Fibroblast of lung (primary cell): ENCODE measurements at regions not wholly inside any gene's neighbourhood (a gene's known extent, or its start where the extent isn't known, plus 50 kb on each side); places are given as distances from the start of the nearest gene placed in this dataset.

ENCODE experiments used
- DNase-seq, 2 donors: peaks; one replicate each; pipeline versions ENCODE4 v3.0.0 to v3.0.0-alpha.2; 2010; ENCODE audit warnings: low read depth in 2 of 2
- H2AFZ ChIP-seq: 2 replicates; pipeline ENCODE4 v1.5.1; 2012; ENCODE audit warnings: low read length, control low read depth, inconsistent platforms
- H3K27ac ChIP-seq: 2 replicates; pipeline ENCODE4 v1.5.1; 2011; ENCODE audit warnings: low read length, control low read depth; ENCODE audit not compliant: insufficient read depth
- H3K27me3 ChIP-seq: 2 replicates; pipeline ENCODE4 v1.5.1; 2011; ENCODE audit warnings: mild to moderate bottlenecking, low read length; ENCODE audit not compliant: control insufficient read depth, insufficient read depth
- H3K36me3 ChIP-seq: 2 replicates; pipeline ENCODE4 v1.5.1; 2011; ENCODE audit warnings: low read length; ENCODE audit not compliant: control insufficient read depth, insufficient read depth
- H3K4me1 ChIP-seq: 2 replicates; pipeline ENCODE4 v1.5.1; 2011; ENCODE audit warnings: low read length; ENCODE audit not compliant: control insufficient read depth, insufficient read depth; ENCODE audit errors: extremely low read depth
- H3K4me2 ChIP-seq: 2 replicates; pipeline ENCODE4 v1.5.1; 2011; ENCODE audit warnings: low read length, control low read depth; ENCODE audit not compliant: insufficient read depth; ENCODE audit errors: extremely low read depth
- H3K4me3 ChIP-seq, 4 experiments: fragments of 200-600 bp in 1 of 4; sonication (generic) in 1 of 4; replicated peaks in 1 of 4; 2 replicates each; pipeline ENCODE4 v1.5.1; 2011 to 2016; ENCODE audit warnings: low read length in 4 of 4, low read depth in 3 of 4, mild to moderate bottlenecking in 3 of 4, control low read depth in 2 of 4, inconsistent platforms in 1 of 4, mixed read lengths in 1 of 4; ENCODE audit not compliant: insufficient read depth in 1 of 4; ENCODE audit errors: control extremely low read depth in 1 of 4
- H3K79me2 ChIP-seq: 2 replicates; pipeline ENCODE4 v1.5.1; 2012; ENCODE audit warnings: mild to moderate bottlenecking, low read length, inconsistent platforms; ENCODE audit not compliant: control insufficient read depth, insufficient read depth
- H3K9ac ChIP-seq: 2 replicates; pipeline ENCODE4 v1.5.1; 2011; ENCODE audit warnings: mild to moderate bottlenecking, low read length, control low read depth; ENCODE audit not compliant: insufficient read depth
- H3K9me3 ChIP-seq: 2 replicates; pipeline ENCODE4 v1.5.1; 2012; ENCODE audit warnings: low read depth, low read length; ENCODE audit not compliant: control insufficient read depth, insufficient read depth
- H4K20me1 ChIP-seq: 2 replicates; pipeline ENCODE4 v1.5.1; 2011; ENCODE audit warnings: low read length; ENCODE audit not compliant: control insufficient read depth, insufficient read depth; ENCODE audit errors: extremely low read depth
- CTCF ChIP-seq, 2 donors: IDR thresholded peaks in 1 of 2; conservative IDR thresholded peaks in 1 of 2; 1 replicate in 1 of 2; 2 replicates in 1 of 2; pipeline ENCODE4 v1.5.1; 2011 to 2012; ENCODE audit warnings: low read length in 2 of 2, control low read depth in 1 of 2, inconsistent platforms in 1 of 2, low read depth in 1 of 2, mild to moderate bottlenecking in 1 of 2
- EZH2 ChIP-seq: IDR thresholded peaks from 2 replicates; pipeline ENCODE4 v1.5.1; 2012; ENCODE audit warnings: low read length, control low read depth, mild to moderate bottlenecking; ENCODE audit errors: missing control alignments

DNA sequence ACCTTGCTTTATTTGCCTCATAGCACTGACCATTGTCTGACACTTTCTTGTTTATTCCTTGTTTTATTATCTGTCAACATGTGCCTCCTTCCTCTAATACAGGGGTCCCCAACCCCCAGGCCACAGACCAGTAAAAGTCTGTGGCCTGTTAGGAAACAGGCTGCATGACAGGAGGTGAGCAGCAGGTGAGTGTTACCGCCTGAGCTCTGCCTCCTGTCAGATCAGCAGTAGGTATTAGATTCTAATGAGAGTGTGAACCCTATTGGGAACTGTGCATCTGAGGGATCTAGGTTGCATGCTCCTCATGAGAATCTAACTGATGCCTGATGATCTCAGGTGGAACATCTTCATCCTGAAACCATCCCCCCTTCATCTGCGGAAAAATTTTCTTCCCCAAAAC, 228.0 kb downstream of the HINT1 start:
- H3K9ac ChIP-seq, result no peak overlapping the region
- H3K4me3 ChIP-seq, result no peak overlapping the region
- no peaks in the 10 kb centered on the region for H3K79me2 ChIP-seq
- no peak overlapping the region for H3K4me2 ChIP-seq
- no peaks in the 10 kb centered on the region for H3K4me1 ChIP-seq
- H3K36me3 ChIP-seq, result no peaks in the 10 kb centered on the region
- H3K27me3 ChIP-seq, result no peaks in the 10 kb centered on the region
- no peak for DNase-seq
- TF ChIP-seq CTCF (conservative IDR thresholded peaks at IDR 0.05 in 1 of 2, IDR thresholded peaks at IDR 0.05 in 1 of 2; ENCODE audit: low read depth in 1 of 2, low read length in 2 of 2) (no peak), EZH2 (no peak)
- H2AFZ ChIP-seq, result no peak overlapping the region
- H3K27ac ChIP-seq, result no peak overlapping the region
- H3K9me3 ChIP-seq, result no peaks in the 10 kb centered on the region
- no peaks in the 10 kb centered on the region for H4K20me1 ChIP-seq

GRCh38 chr5:130923543-130924124, 241.4 kb downstream of the HINT1 start:
- H3K9ac ChIP-seq, result no peak overlapping the region
- H2AFZ ChIP-seq, result no peak overlapping the region
- no peaks in the 10 kb centered on the region for H3K4me1 ChIP-seq
- H3K36me3 ChIP-seq, result no peaks in the 10 kb centered on the region
- H3K4me3 ChIP-seq, result no peak overlapping the region
- TF ChIP-seq EZH2 (no peak), CTCF (conservative IDR thresholded peaks at IDR 0.05 in 1 of 2, IDR thresholded peaks at IDR 0.05 in 1 of 2; ENCODE audit: low read depth in 1 of 2, low read length in 2 of 2) (no peak)
- no peaks in the 10 kb centered on the region for H3K9me3 ChIP-seq
- H3K4me2 ChIP-seq, result no peak overlapping the region
- H3K27ac ChIP-seq, result no peak overlapping the region
- peak in 1 of 2 donors; percentile 1 for DNase-seq
- no peaks in the 10 kb centered on the region for H3K27me3 ChIP-seq
- H4K20me1 ChIP-seq, result no peaks in the 10 kb centered on the region
- no peaks in the 10 kb centered on the region for H3K79me2 ChIP-seq

- Histone ChIP-seq H2AFZ (no peak overlapping the region), H3K4me1 (no peaks in the 10 kb centered on the region), H3K4me3 (no peak overlapping the region), H3K9ac (no peak overlapping the region), H3K27ac (no peak overlapping the region), H3K79me2 (no peaks in the 10 kb centered on the region), H3K36me3 (no peaks in the 10 kb centered on the region), H3K9me3 (no peaks in the 10 kb centered on the region), H3K4me2 (no peak overlapping the region), H4K20me1 (no peaks in the 10 kb centered on the region), H3K27me3 (no peaks in the 10 kb centered on the region)
- DNase-seq, result no peak
- TF ChIP-seq EZH2 (no peak), CTCF (conservative IDR thresholded peaks at IDR 0.05 in 1 of 2, IDR thresholded peaks at IDR 0.05 in 1 of 2; ENCODE audit: low read depth in 1 of 2, low read length in 2 of 2) (no peak)
Measured at GRCh38 chr5:130912088-130912487, 253.0 kb downstream of the HINT1 start.
